Embryonic facial prominence (tissue), 1 donor: ENCODE measurements at regions not wholly inside any gene's neighbourhood (a gene's known extent, or its start where the extent isn't known, plus 50 kb on each side); places are given as distances from the start of the nearest gene placed in this dataset.
"Not testable (repeated sequence)": the region's sequence is repeated elsewhere in the genome, so short reads cannot be mapped to it uniquely, and the experiment has no call there.

Experiments
- DNase-seq: peaks from one replicate; pipeline ENCODE4 v3.0.0-alpha.2; 2016; ENCODE audit errors: extremely low spot score

GRCh38 chr7:136412952-136413351 is 435.8 kb upstream of the MTPN start:
- no peak for DNase-seq

GRCh38 chr7:136405931-136406777 is 429.0 kb upstream of the MTPN start:
- peak; percentile 59 for DNase-seq

- no peak for DNase-seq
These were observed 426.4 kb upstream of the MTPN start for GRCh38 chr7:136403591-136403990.

GRCh38 chr7:136400877-136401276 is 423.7 kb upstream of the MTPN start:
- no peak for DNase-seq

- no peak for DNase-seq
These were observed 422.2 kb upstream of the MTPN start for GRCh38 chr7:136399385-136399784.

GRCh38 chr7:136392856-136393255 is 415.7 kb upstream of the MTPN start:
- DNase-seq: no peak

GRCh38 chr7:136391371-136391770 is 414.2 kb upstream of the MTPN start:
- DNase-seq: no peak

GRCh38 chr7:136389933-136390332 is 412.8 kb upstream of the MTPN start:
- no peak for DNase-seq

- no peak for DNase-seq
These were observed 409.7 kb upstream of the MTPN start for GRCh38 chr7:136386876-136387275.

- not testable (repeated sequence) for DNase-seq
These were observed 394.2 kb upstream of the MTPN start for GRCh38 chr7:136371409-136371808.

GRCh38 chr7:136370137-136370536 is 393.0 kb upstream of the MTPN start:
- no peak for DNase-seq

GRCh38 chr7:136369225-136369624 is 392.1 kb upstream of the MTPN start:
- no peak for DNase-seq

GRCh38 chr7:136359333-136359903 is 382.3 kb upstream of the MTPN start:
- no peak for DNase-seq

- DNase-seq: no peak
These were observed 376.1 kb upstream of the MTPN start for GRCh38 chr7:136353287-136353686.

GRCh38 chr7:136348542-136349192 is 371.5 kb upstream of the MTPN start:
- no peak for DNase-seq

- DNase-seq: no peak
These were observed 371.0 kb upstream of the MTPN start for GRCh38 chr7:136348142-136348541.

GRCh38 chr7:136347488-136347887 is 370.3 kb upstream of the MTPN start:
- DNase-seq: no peak

GRCh38 chr7:136342251-136342650 is 365.1 kb upstream of the MTPN start:
- no peak for DNase-seq

GRCh38 chr7:136339464-136339863 is 362.3 kb upstream of the MTPN start:
- no peak for DNase-seq

GRCh38 chr7:136336932-136337331 is 359.8 kb upstream of the MTPN start:
- DNase-seq: no peak

GRCh38 chr7:136333636-136334035 is 356.5 kb upstream of the MTPN start:
- DNase-seq: no peak

GRCh38 chr7:136326045-136326609 is 349.0 kb upstream of the MTPN start:
- no peak for DNase-seq

GRCh38 chr7:136325578-136325977 is 348.4 kb upstream of the MTPN start:
- DNase-seq: no peak
